Thyroid gland (tissue), 4 donors: ENCODE measurements at regions not wholly inside any gene's neighbourhood (a gene's known extent, or its start where the extent isn't known, plus 50 kb on each side); places are given as distances from the start of the nearest gene placed in this dataset. TPM values are rescaled to one million over a fixed set of nuclear protein-coding genes. Genes with fewer than 3 reads are reported as not detected.

Source experiments
- DNase-seq, 2 donors: peaks; one replicate each; pipeline ENCODE4 v3.0.0-alpha.2; 2019
- H3K27ac ChIP-seq, 3 donors: fragments of 200-600 bp; sonication (generic); 1 replicate in 2 of 3; 2 replicates in 1 of 3; pipeline ENCODE4 v1.5.1; 2016 to 2019; ENCODE audit warnings: mild to moderate bottlenecking in 1 of 3, moderate library complexity in 1 of 3
- H3K27me3 ChIP-seq: fragments of 200-600 bp; sonication (generic); one replicate; pipeline ENCODE4 v1.5.1; 2019
- H3K36me3 ChIP-seq, 2 donors: fragments of 200-600 bp; sonication (generic); one replicate each; pipeline ENCODE4 v1.5.1; 2016 to 2019
- H3K4me1 ChIP-seq, 2 donors: fragments of 200-600 bp; sonication (generic); one replicate each; pipeline ENCODE4 v1.5.1; 2017 to 2019
- H3K4me3 ChIP-seq, 3 donors: fragments of 200-600 bp; sonication (generic); replicated peaks in 1 of 3; 1 replicate in 2 of 3; 2 replicates in 1 of 3; pipeline ENCODE4 v1.5.1; 2016; ENCODE audit warnings: mild to moderate bottlenecking in 1 of 3
- H3K9me3 ChIP-seq: fragments of 200-600 bp; sonication (generic); one replicate; pipeline ENCODE4 v1.5.1; 2017
- CTCF ChIP-seq, 6 experiments: fragments of 200-600 bp in 3 of 6; fragments of 450-650 bp in 3 of 6; sonication (generic) in 3 of 6; IDR thresholded peaks; one replicate each; pipeline ENCODE4 v1.5.1; 2016 to 2019; ENCODE audit warnings: antibody characterized with exemption in 6 of 6, mild to moderate bottlenecking in 2 of 6, inconsistent platforms in 1 of 6, moderate library complexity in 1 of 6
- POLR2A ChIP-seq, 2 donors: fragments of 450-650 bp; IDR thresholded peaks; one replicate each; pipeline ENCODE4 v1.6.1; 2017; ENCODE audit warnings: antibody characterized with exemption in 2 of 2, mild to moderate bottlenecking in 2 of 2, moderate library complexity in 1 of 2
- WGBS, 2 donors: methylation state at CpG; one replicate each; pipeline ENCODE4 v1.1.5; 2017; 5-methylcytosine and 5-hydroxymethylcytosine counted together
- intact Hi-C: fragments of 100-400 bp; cut with DNase I; formaldehyde crosslinking; loops from one replicate; pipeline ENCODE4 v1.15.1; 2023
- microRNA-seq: library from miRNA; unstranded; fragments of <30 nt; microRNA quantifications from one replicate; pipeline ENCODE4, GENCODE V29; 2016
- small RNA-seq: library from RNA; depleted of rRNA; stranded (forward); fragments of <200 nt; gene quantifications from one replicate; pipeline ENCODE3, GENCODE V24; 2016

GRCh38 chr12:116504438-116504837 lies 54.7 kb upstream of the MAP1LC3B2 start:
- no peaks in the 10 kb centered on the region for H3K36me3 ChIP-seq
- TF ChIP-seq CTCF (IDR thresholded peaks at IDR 0.05) (no peak), POLR2A (IDR thresholded peaks at IDR 0.05) (no peak)
- 70 to 71% methylated on average over 4 of the region's 4 CpGs for WGBS, 2 donors
- no peak overlapping the region for H3K4me3 ChIP-seq
- no peak overlapping the region for H3K27ac ChIP-seq
- peaks cover 0 to 18% of the 10 kb centered on the region in 2 donors for H3K4me1 ChIP-seq
- H3K9me3 ChIP-seq, result no peaks in the 10 kb centered on the region
- intact Hi-C loops, result no loop called here
- peak; percentile 22 to 31 for DNase-seq
- H3K27me3 ChIP-seq, result no peaks in the 10 kb centered on the region

GRCh38 chr12:116506697-116507064 lies 52.5 kb upstream of the MAP1LC3B2 start:
- Histone ChIP-seq H3K9me3 (no peaks in the 10 kb centered on the region), H3K36me3 (no peaks in the 10 kb centered on the region), H3K4me3 (no peak overlapping the region), H3K27ac (no peak overlapping the region), H3K4me1 (peaks cover 0 to 18% of the 10 kb centered on the region in 2 donors), H3K27me3 (no peaks in the 10 kb centered on the region)
- TF ChIP-seq CTCF (IDR thresholded peaks at IDR 0.05) (no peak), POLR2A (IDR thresholded peaks at IDR 0.05) (no peak)
- 50 to 70% methylated on average over 6 of the region's 6 CpGs for WGBS, 2 donors
- intact Hi-C loops, result no loop called here
- DNase-seq, result no peak

GRCh38 chr12:116508145-116509121 lies 50.7 kb upstream of the MAP1LC3B2 start:
- peak overlapping the region in 1 of 3 donors; percentile 38 for H3K4me3 ChIP-seq
- no peaks in the 10 kb centered on the region for H3K36me3 ChIP-seq
- TF ChIP-seq POLR2A (IDR thresholded peaks at IDR 0.05) (no peak), CTCF (IDR thresholded peaks at IDR 0.05) (no peak)
- peak overlapping the region; percentile 19 to 59 (median 50) for H3K27ac ChIP-seq
- DNase-seq, result peak; percentile 40 to 67
- intact Hi-C loops, result no loop called here
- H3K27me3 ChIP-seq, result no peaks in the 10 kb centered on the region
- H3K4me1 ChIP-seq, result peaks cover 0 to 18% of the 10 kb centered on the region in 2 donors
- H3K9me3 ChIP-seq, result no peaks in the 10 kb centered on the region
- WGBS, 2 donors, result 6 to 11% methylated on average over 21 to 24 of the region's 60 CpGs

Small RNA genes lying in the stretch of these regions (microRNA-seq; reads per million reads assigned to microRNA genes)
- gene MIR4472-2, result not detected

Small RNA genes lying in the stretch of these regions (small RNA-seq; reads per million reads assigned to genes)
- gene MIR4472-2, result not detected
